Left lung (tissue), 4 donors: ENCODE measurements at regions not wholly inside any gene's neighbourhood (a gene's known extent, or its start where the extent isn't known, plus 50 kb on each side); places are given as distances from the start of the nearest gene placed in this dataset.

ENCODE experiments used
- ATAC-seq: fragments of 200-7000 bp; cut with Tn5 transposase; one replicate; pipeline ENCODE4 v1.9.1; 2020; ENCODE audit warnings: moderate library complexity
- DNase-seq, 4 donors: peaks; one replicate each; pipeline ENCODE4 v3.0.0-alpha.2; 2013 to 2020
- H3K27ac ChIP-seq, 2 donors: fragments of 200-600 bp; sonication (generic) in 1 of 2; one replicate each; pipeline versions ENCODE4 v1.5.0 to v1.8.0; 2020 to 2021
- H3K27me3 ChIP-seq, 2 donors: fragments of 200-600 bp; sonication (generic) in 1 of 2; one replicate each; pipeline versions ENCODE4 v1.5.0 to v1.8.0; 2020 to 2021
- H3K36me3 ChIP-seq, 2 donors: fragments of 200-600 bp; sonication (generic) in 1 of 2; one replicate each; pipeline versions ENCODE4 v1.5.0 to v1.8.0; 2020 to 2021
- H3K4me1 ChIP-seq, 2 donors: fragments of 200-600 bp; one replicate each; pipeline ENCODE4 v1.8.0; 2021
- H3K4me3 ChIP-seq, 2 donors: fragments of 200-600 bp; sonication (generic) in 1 of 2; one replicate each; pipeline versions ENCODE4 v1.5.0 to v1.8.0; 2020 to 2021; ENCODE audit warnings: mild to moderate bottlenecking in 1 of 2
- H3K9me3 ChIP-seq, 2 donors: fragments of 200-600 bp; sonication (generic) in 1 of 2; one replicate each; pipeline versions ENCODE4 v1.5.0 to v1.8.0; 2020 to 2021
- CTCF ChIP-seq, 2 donors: fragments of 200-600 bp; sonication (generic) in 1 of 2; IDR thresholded peaks; one replicate each; pipeline versions ENCODE4 v1.5.0 to v1.8.0; 2021; ENCODE audit warnings: antibody characterized with exemption in 2 of 2
- intact Hi-C, 2 donors: fragments of 100-400 bp; cut with DNase I; formaldehyde crosslinking; loops; one replicate each; pipeline versions ENCODE4 v1.11.2 to v1.14.2; 2022
- donor health status: DM: no; HTN: yes; CAD: no.
- donor health status: DM: no; HTN: no; CAD: no.

- Histone ChIP-seq H3K9me3 (peaks cover 0 to 5% of the 10 kb centered on the region in 2 donors), H3K27ac (no peak overlapping the region), H3K27me3 (no peaks in the 10 kb centered on the region), H3K36me3 (no peaks in the 10 kb centered on the region), H3K4me1 (no peaks in the 10 kb centered on the region), H3K4me3 (no peak overlapping the region)
- TF ChIP-seq CTCF (IDR thresholded peaks at IDR 0.05), result no peak
- DNase-seq (no peak), ATAC-seq (no peak)
- intact Hi-C loops, result no loop called here
These were observed 937.7 kb downstream of the CDH11 start for GRCh38 chr16:64184156-64184555.

GRCh38 chr16:64182985-64183384 lies 938.9 kb downstream of the CDH11 start:
- Histone ChIP-seq H3K27me3 (no peaks in the 10 kb centered on the region), H3K4me1 (no peaks in the 10 kb centered on the region), H3K36me3 (no peaks in the 10 kb centered on the region), H3K9me3 (peaks cover 0 to 16% of the 10 kb centered on the region in 2 donors), H3K27ac (no peak overlapping the region), H3K4me3 (no peak overlapping the region)
- intact Hi-C loops, result no loop called here
- ATAC-seq, result no peak
- DNase-seq, result no peak
- TF ChIP-seq CTCF (IDR thresholded peaks at IDR 0.05), result no peak

GRCh38 chr16:64181271-64181925 lies 940.5 kb downstream of the CDH11 start:
- Histone ChIP-seq H3K27ac (no peak overlapping the region), H3K27me3 (no peaks in the 10 kb centered on the region), H3K9me3 (peaks cover 0 to 25% of the 10 kb centered on the region in 2 donors), H3K36me3 (no peaks in the 10 kb centered on the region), H3K4me1 (no peaks in the 10 kb centered on the region), H3K4me3 (no peak overlapping the region)
- intact Hi-C loops, result no loop called here
- no peak for ATAC-seq
- TF ChIP-seq CTCF (IDR thresholded peaks at IDR 0.05), result no peak
- no peak for DNase-seq

- Histone ChIP-seq H3K4me3 (no peak overlapping the region), H3K9me3 (peaks cover 0 to 25% of the 10 kb centered on the region in 2 donors), H3K27ac (no peak overlapping the region), H3K27me3 (no peaks in the 10 kb centered on the region), H3K4me1 (no peaks in the 10 kb centered on the region), H3K36me3 (no peaks in the 10 kb centered on the region)
- intact Hi-C loops, result no loop called here
- no peak for TF ChIP-seq CTCF (IDR thresholded peaks at IDR 0.05)
- ATAC-seq (no peak), DNase-seq (no peak)
These were observed 941.5 kb downstream of the CDH11 start for GRCh38 chr16:64180136-64180900.

GRCh38 chr16:64174327-64174726 lies 947.5 kb downstream of the CDH11 start:
- peaks cover 0 to 22% of the 10 kb centered on the region in 2 donors for H3K9me3 ChIP-seq
- ATAC-seq (no peak), DNase-seq (no peak)
- intact Hi-C loops, result no loop called here
- no peak overlapping the region for H3K27ac ChIP-seq
- H3K36me3 ChIP-seq, result no peaks in the 10 kb centered on the region
- no peak overlapping the region for H3K4me3 ChIP-seq
- H3K27me3 ChIP-seq, result no peaks in the 10 kb centered on the region
- no peak for TF ChIP-seq CTCF (IDR thresholded peaks at IDR 0.05)
- no peaks in the 10 kb centered on the region for H3K4me1 ChIP-seq
